SU-DHL-6 (cell line): ENCODE measurements at regions not wholly inside any gene's neighbourhood (a gene's known extent, or its start where the extent isn't known, plus 50 kb on each side); places are given as distances from the start of the nearest gene placed in this dataset.
"Not testable (repeated sequence)": the region's sequence is repeated elsewhere in the genome, so short reads cannot be mapped to it uniquely, and the experiment has no call there.

Experiments used
- H2AFZ ChIP-seq: fragments of 200-600 bp; sonication (generic); 2 replicates; pipeline ENCODE4 v1.6.1; 2014; ENCODE audit warnings: low read depth, mild to moderate bottlenecking, moderate library complexity, mixed read lengths, antibody characterized with exemption, low read length; ENCODE audit not compliant: severe bottlenecking
- H3F3A ChIP-seq: fragments of 200-600 bp; shearing (Covaris generic); 2 replicates; pipeline ENCODE4 v1.6.0; 2016; ENCODE audit warnings: antibody characterized with exemption, mild to moderate bottlenecking; ENCODE audit not compliant: insufficient read depth
- H3K27ac ChIP-seq: fragments of 200-600 bp; sonication (generic); 2 replicates; pipeline ENCODE4 v1.5.1; 2016; ENCODE audit warnings: low read depth, mild to moderate bottlenecking, low read length, moderate library complexity, mixed read lengths
- H3K27me3 ChIP-seq: fragments of 200-600 bp; sonication (generic), shearing (Covaris generic); 2 replicates; pipeline ENCODE4 v1.6.0; 2014; ENCODE audit warnings: mild to moderate bottlenecking, low read length
- H3K36me3 ChIP-seq: fragments of 200-600 bp; sonication (generic); 2 replicates; pipeline ENCODE4 v1.6.1; 2014; ENCODE audit warnings: mild to moderate bottlenecking, low read length, mixed read lengths
- H3K4me2 ChIP-seq: fragments of 300-600, 200-600 bp; shearing (Covaris generic), sonication (generic); 2 replicates; pipeline ENCODE4 v1.6.0; 2014; ENCODE audit warnings: low read length, low read depth, mild to moderate bottlenecking; ENCODE audit not compliant: poor library complexity, severe bottlenecking
- H3K4me3 ChIP-seq: fragments of 200-600 bp; sonication (generic); 2 replicates; pipeline ENCODE4 v1.5.1; 2014; ENCODE audit warnings: antibody characterized with exemption, low read length, mild to moderate bottlenecking, mixed read lengths; ENCODE audit not compliant: insufficient read depth, poor library complexity, severe bottlenecking
- H3K79me2 ChIP-seq: fragments of 200-600 bp; sonication (generic); 2 replicates; pipeline ENCODE4 v1.6.1; 2014; ENCODE audit warnings: mild to moderate bottlenecking, low read length, moderate library complexity; ENCODE audit not compliant: insufficient read depth
- H3K9ac ChIP-seq: fragments of 200-600 bp; sonication (generic); 2 replicates; pipeline ENCODE4 v1.7.0; 2014; ENCODE audit warnings: mild to moderate bottlenecking, low read length
- H3K9me2 ChIP-seq: fragments of 200-600 bp; sonication (generic); replicated peaks from 2 replicates; pipeline ENCODE4 v1.6.1; 2014; ENCODE audit warnings: low read length; ENCODE audit not compliant: insufficient read depth
- H3K9me3 ChIP-seq: fragments of 200-600 bp; sonication (generic); 2 replicates; pipeline ENCODE4 v1.6.1; 2014; ENCODE audit warnings: low read length, mixed read lengths; ENCODE audit not compliant: insufficient read depth
- H4K20me1 ChIP-seq: fragments of 200-600 bp; sonication (generic); 2 replicates; pipeline ENCODE4 v1.6.1; 2014; ENCODE audit warnings: low read depth, mild to moderate bottlenecking, antibody characterized with exemption, low read length, moderate library complexity, mixed read lengths
- EZH2phosphoT487 ChIP-seq: fragments of 200-600 bp; sonication (generic), shearing (Covaris generic); conservative IDR thresholded peaks from 2 replicates; pipeline ENCODE4 v1.6.1; 2018; ENCODE audit warnings: mild to moderate bottlenecking, antibody characterized with exemption, low read length, moderate library complexity, mixed read lengths
- TF ChIP-seq, protein P1 (sequence below): fragments of 200-600 bp; sonication (generic); IDR thresholded peaks from one replicate; pipeline ENCODE4 v1.5.1; 2017; ENCODE audit warnings: antibody characterized with exemption, mild to moderate bottlenecking, low read length, moderate library complexity; ENCODE audit not compliant: insufficient read depth, poor library complexity, severe bottlenecking

DNA sequence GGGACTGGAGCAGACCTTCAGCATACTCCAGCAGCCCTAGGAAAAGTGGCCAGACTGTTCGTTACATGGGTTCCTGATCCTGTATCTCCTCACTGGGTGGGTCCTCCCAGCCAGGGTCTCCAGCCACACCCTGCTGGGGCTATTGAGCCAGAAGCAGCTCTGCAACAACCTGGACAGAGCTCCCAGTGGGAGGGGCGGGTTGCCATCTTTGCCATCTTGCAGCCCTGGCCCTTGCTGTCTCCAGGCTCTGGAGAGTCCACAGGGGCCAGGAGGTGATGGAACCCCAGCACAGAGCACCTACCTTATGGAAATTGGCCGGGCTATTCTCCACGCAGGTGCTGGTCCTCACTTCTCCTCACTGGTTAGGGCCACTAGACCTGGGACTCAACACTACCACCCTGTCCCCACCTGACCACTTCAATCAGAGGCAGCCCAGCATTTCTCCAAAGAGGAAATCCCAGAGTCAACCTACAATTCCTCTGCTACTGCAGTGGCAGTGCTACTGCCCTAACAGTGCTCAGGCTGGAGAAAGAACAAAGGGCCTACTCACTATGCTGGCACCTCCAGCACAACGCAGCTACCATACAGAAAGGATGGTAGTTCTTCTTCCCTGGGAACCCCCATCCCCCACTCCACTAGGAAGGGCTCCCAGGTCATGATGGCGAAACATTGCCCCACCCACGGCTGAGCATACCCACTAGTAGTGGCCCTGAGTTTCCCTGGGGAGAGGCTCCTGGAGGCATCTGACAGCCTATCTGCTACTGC, 290.2 kb upstream of the NCAM1 start:
- no peak overlapping the region for H3K4me3 ChIP-seq
- no peak overlapping the region for H3K4me2 ChIP-seq
- no peaks in the 10 kb centered on the region for H4K20me1 ChIP-seq
- no peaks in the 10 kb centered on the region for H3K79me2 ChIP-seq
- no peak overlapping the region for H3K9ac ChIP-seq
- no peak overlapping the region for H3K27ac ChIP-seq
- no peak overlapping the region for H2AFZ ChIP-seq
- no peaks in the 10 kb centered on the region for H3K9me2 ChIP-seq
- no peaks in the 10 kb centered on the region for H3K36me3 ChIP-seq
- H3K9me3 ChIP-seq = no peaks in the 10 kb centered on the region
- no peak for TF ChIP-seq EZH2phosphoT487
- TF ChIP-seq, protein P1, sequence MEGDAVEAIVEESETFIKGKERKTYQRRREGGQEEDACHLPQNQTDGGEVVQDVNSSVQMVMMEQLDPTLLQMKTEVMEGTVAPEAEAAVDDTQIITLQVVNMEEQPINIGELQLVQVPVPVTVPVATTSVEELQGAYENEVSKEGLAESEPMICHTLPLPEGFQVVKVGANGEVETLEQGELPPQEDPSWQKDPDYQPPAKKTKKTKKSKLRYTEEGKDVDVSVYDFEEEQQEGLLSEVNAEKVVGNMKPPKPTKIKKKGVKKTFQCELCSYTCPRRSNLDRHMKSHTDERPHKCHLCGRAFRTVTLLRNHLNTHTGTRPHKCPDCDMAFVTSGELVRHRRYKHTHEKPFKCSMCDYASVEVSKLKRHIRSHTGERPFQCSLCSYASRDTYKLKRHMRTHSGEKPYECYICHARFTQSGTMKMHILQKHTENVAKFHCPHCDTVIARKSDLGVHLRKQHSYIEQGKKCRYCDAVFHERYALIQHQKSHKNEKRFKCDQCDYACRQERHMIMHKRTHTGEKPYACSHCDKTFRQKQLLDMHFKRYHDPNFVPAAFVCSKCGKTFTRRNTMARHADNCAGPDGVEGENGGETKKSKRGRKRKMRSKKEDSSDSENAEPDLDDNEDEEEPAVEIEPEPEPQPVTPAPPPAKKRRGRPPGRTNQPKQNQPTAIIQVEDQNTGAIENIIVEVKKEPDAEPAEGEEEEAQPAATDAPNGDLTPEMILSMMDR = no peak
- H3F3A ChIP-seq = no peaks in the 10 kb centered on the region
- no peaks in the 10 kb centered on the region for H3K27me3 ChIP-seq

DNA sequence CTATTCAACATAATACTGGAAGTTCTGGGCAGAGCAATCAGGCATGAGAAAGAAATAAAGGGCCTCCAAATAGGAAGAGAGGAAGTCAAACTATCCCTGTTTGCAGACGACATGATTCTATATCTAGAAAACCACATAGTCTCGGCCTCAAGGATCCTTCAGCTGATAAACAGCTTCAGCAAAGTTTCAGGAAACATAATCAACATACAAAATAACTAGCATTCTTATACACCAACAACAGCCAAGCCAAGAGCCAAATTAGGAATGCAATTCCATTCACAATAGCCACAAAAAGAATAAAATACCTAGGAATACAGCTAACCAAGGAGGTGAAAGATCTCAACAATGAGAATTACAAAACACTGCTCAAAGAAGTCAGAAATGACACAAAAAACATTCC, 287.8 kb upstream of the NCAM1 start:
- not testable (repeated sequence) for H3K4me2 ChIP-seq, H2AFZ ChIP-seq, H3K9ac ChIP-seq, H3F3A ChIP-seq, H3K27me3 ChIP-seq, H3K9me2 ChIP-seq, H3K36me3 ChIP-seq, H4K20me1 ChIP-seq, H3K27ac ChIP-seq, H3K4me3 ChIP-seq, H3K79me2 ChIP-seq, H3K9me3 ChIP-seq

DNA sequence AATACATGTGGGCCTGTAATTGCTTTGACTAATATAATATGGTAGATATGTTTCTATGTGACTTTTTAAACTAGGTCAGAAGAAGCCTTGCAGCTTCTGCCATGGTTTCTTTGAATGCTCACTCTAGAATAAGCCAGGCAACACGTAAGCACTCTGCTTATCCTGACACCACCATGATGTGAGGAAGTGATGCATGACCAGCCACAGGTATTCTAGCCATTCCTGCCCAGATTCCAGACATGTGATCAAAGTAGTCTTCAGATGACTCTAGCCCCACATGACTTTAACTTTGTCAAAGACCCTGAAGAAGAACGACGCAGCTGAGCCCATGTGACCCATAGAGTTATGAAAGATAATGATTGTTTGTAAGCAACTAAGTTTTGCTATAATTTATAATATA, 276.1 kb upstream of the NCAM1 start:
- no peaks in the 10 kb centered on the region for H4K20me1 ChIP-seq
- no peak overlapping the region for H3K9ac ChIP-seq
- H3K9me2 ChIP-seq = no peaks in the 10 kb centered on the region
- H3K27ac ChIP-seq = no peak overlapping the region
- H3F3A ChIP-seq = no peaks in the 10 kb centered on the region
- no peaks in the 10 kb centered on the region for H3K36me3 ChIP-seq
- no peaks in the 10 kb centered on the region for H3K9me3 ChIP-seq
- no peaks in the 10 kb centered on the region for H3K79me2 ChIP-seq
- no peak overlapping the region for H2AFZ ChIP-seq
- H3K4me3 ChIP-seq = no peak overlapping the region
- H3K4me2 ChIP-seq = no peak overlapping the region
- TF ChIP-seq, protein P1 = no peak
- no peak for TF ChIP-seq EZH2phosphoT487
- H3K27me3 ChIP-seq = no peaks in the 10 kb centered on the region

DNA sequence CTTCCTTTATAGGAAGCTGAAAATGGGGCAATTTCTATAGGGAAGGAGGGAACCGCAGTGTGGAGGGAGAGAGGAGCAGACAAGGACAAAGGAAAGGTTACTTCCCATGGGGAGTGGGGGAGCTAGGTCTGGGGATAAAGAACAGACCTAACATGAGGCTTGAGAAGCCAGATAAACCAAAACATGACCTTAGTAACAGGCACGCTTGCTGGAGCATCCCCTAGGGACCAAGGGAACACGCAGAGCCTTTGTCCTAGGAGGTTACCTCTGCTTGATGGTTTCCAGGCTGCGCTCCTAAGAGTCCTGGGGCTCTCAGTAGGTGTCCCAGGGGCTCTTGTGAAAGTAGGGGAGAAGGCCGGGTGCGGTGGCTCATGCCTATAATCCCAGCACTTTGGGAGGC, 271.4 kb upstream of the NCAM1 start:
- H3K9me3 ChIP-seq = no peaks in the 10 kb centered on the region
- no peaks in the 10 kb centered on the region for H3K36me3 ChIP-seq
- no peak overlapping the region for H3K27ac ChIP-seq
- TF ChIP-seq, protein P1 = no peak
- TF ChIP-seq EZH2phosphoT487 = no peak
- H3K9ac ChIP-seq = no peak overlapping the region
- no peaks in the 10 kb centered on the region for H3F3A ChIP-seq
- no peak overlapping the region for H2AFZ ChIP-seq
- no peaks in the 10 kb centered on the region for H3K9me2 ChIP-seq
- H3K79me2 ChIP-seq = no peaks in the 10 kb centered on the region
- no peaks in the 10 kb centered on the region for H4K20me1 ChIP-seq
- H3K27me3 ChIP-seq = no peaks in the 10 kb centered on the region
- no peak overlapping the region for H3K4me3 ChIP-seq
- no peak overlapping the region for H3K4me2 ChIP-seq
